22Rv1 (cell line): ENCODE measurements at regions not wholly inside any gene's neighbourhood (a gene's known extent, or its start where the extent isn't known, plus 50 kb on each side); places are given as distances from the start of the nearest gene placed in this dataset.

Experiments used
- ZFX ChIP-seq: fragments of 450-650 bp; IDR thresholded peaks from 2 replicates; pipeline ENCODE4 v1.6.1; 2017; ENCODE audit warnings: antibody characterized with exemption, borderline replicate concordance
- TF ChIP-seq, protein P1 (sequence below): fragments of 450-650 bp; IDR thresholded peaks from 2 replicates; pipeline ENCODE4 v1.5.1; 2017; ENCODE audit warnings: mild to moderate bottlenecking

DNA sequence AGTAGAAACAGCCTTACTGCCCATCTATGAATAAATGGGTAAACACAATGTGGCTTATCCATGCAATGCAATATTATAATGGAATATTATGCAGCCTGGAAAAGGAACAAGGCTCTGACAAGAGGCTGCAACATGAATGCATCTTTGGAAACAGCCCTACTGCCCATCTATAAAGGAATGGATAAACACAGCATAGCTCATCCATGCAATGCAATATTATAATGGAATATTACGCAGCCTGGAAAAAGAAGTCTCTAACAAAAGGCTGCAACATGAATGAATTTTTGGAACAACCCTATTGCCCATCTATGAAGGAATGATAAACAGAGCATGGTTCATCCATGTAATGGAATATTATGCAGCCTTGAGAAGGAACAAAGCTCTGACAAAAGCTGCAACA is 161.0 kb downstream of the CRLF2 start:
- TF ChIP-seq, protein P1, sequence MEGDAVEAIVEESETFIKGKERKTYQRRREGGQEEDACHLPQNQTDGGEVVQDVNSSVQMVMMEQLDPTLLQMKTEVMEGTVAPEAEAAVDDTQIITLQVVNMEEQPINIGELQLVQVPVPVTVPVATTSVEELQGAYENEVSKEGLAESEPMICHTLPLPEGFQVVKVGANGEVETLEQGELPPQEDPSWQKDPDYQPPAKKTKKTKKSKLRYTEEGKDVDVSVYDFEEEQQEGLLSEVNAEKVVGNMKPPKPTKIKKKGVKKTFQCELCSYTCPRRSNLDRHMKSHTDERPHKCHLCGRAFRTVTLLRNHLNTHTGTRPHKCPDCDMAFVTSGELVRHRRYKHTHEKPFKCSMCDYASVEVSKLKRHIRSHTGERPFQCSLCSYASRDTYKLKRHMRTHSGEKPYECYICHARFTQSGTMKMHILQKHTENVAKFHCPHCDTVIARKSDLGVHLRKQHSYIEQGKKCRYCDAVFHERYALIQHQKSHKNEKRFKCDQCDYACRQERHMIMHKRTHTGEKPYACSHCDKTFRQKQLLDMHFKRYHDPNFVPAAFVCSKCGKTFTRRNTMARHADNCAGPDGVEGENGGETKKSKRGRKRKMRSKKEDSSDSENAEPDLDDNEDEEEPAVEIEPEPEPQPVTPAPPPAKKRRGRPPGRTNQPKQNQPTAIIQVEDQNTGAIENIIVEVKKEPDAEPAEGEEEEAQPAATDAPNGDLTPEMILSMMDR = no peak
- TF ChIP-seq ZFX = no peak
